C4-2B (cell line): ENCODE measurements at regions not wholly inside any gene's neighbourhood (a gene's known extent, or its start where the extent isn't known, plus 50 kb on each side); places are given as distances from the start of the nearest gene placed in this dataset.

Experiments used
- H3K27ac ChIP-seq: fragments of 450-650 bp; 2 replicates; pipeline ENCODE4 v1.5.1; 2017
- CTCF ChIP-seq: fragments of 450-650 bp; conservative IDR thresholded peaks from 2 replicates; pipeline ENCODE4 v1.5.1; 2017; ENCODE audit warnings: mild to moderate bottlenecking
- ZFX ChIP-seq: fragments of 450-650 bp; IDR thresholded peaks from 2 replicates; pipeline ENCODE4 v1.6.1; 2017

GRCh38 chr1:90457985-90458384 lies 259.1 kb downstream of the BARHL2 start:
- TF ChIP-seq CTCF, result no peak
- TF ChIP-seq ZFX, result no peak
- H3K27ac ChIP-seq, result no peak overlapping the region

GRCh38 chr1:90452491-90452890 lies 264.6 kb downstream of the BARHL2 start:
- TF ChIP-seq ZFX, result no peak
- TF ChIP-seq CTCF, result no peak

GRCh38 chr1:90443354-90443753 lies 273.7 kb downstream of the BARHL2 start:
- H3K27ac ChIP-seq, result no peak overlapping the region
- TF ChIP-seq CTCF, result no peak
- TF ChIP-seq ZFX, result no peak

More at GRCh38 chr1:90452491-90452890, 264.6 kb downstream of the BARHL2 start:
- H3K27ac ChIP-seq, result no peak overlapping the region

GRCh38 chr1:90435351-90435750 lies 281.8 kb downstream of the BARHL2 start:
- TF ChIP-seq ZFX, result no peak
- TF ChIP-seq CTCF, result no peak
- H3K27ac ChIP-seq, result no peak overlapping the region

- H3K27ac ChIP-seq, result no peak overlapping the region
- TF ChIP-seq ZFX, result no peak
- peak; percentile 37 for TF ChIP-seq CTCF
These were observed 282.6 kb downstream of the BARHL2 start for GRCh38 chr1:90434460-90434859.

- no peak overlapping the region for H3K27ac ChIP-seq
- TF ChIP-seq ZFX (no peak), CTCF (no peak)
These were observed 300.0 kb downstream of the BARHL2 start for GRCh38 chr1:90417126-90417525.

- H3K27ac ChIP-seq, result no peak overlapping the region
- TF ChIP-seq ZFX (no peak), CTCF (no peak)
These were observed 302.9 kb downstream of the BARHL2 start for GRCh38 chr1:90414201-90414600.
